GM23338 (cell line): ENCODE measurements at regions not wholly inside any gene's neighbourhood (a gene's known extent, or its start where the extent isn't known, plus 50 kb on each side); places are given as distances from the start of the nearest gene placed in this dataset.

Source experiments
- ATAC-seq: fragments of 200-7000 bp; cut with Tn5 transposase; 3 replicates; pipeline ENCODE4 v1.9.1; 2020
- DNase-seq: peaks from one replicate; pipeline ENCODE4 v3.0.0-alpha.2; 2015; ENCODE audit warnings: low spot score
- H2AFZ ChIP-seq: fragments of 200-600 bp; sonication (generic); 2 replicates; pipeline ENCODE4 v1.8.0; 2016; ENCODE audit warnings: antibody characterized with exemption, mild to moderate bottlenecking, moderate library complexity
- H3F3A ChIP-seq: fragments of 200-600 bp; sonication (generic); replicated peaks from 2 replicates; pipeline ENCODE4 v1.8.0; 2017; ENCODE audit warnings: antibody characterized with exemption, mixed run types, low read depth
- H3K27ac ChIP-seq: fragments of 200-600 bp; sonication (generic); 2 replicates; pipeline ENCODE4 v1.6.1; 2016; ENCODE audit warnings: low read depth
- H3K27me3 ChIP-seq: fragments of 200-600 bp; sonication (generic); 2 replicates; pipeline ENCODE4 v1.8.0; 2016; ENCODE audit warnings: mild to moderate bottlenecking, mixed run types, moderate library complexity; ENCODE audit not compliant: insufficient read depth
- H3K36me3 ChIP-seq: fragments of 200-600 bp; sonication (generic); 2 replicates; pipeline ENCODE4 v1.8.0; 2016; ENCODE audit warnings: mild to moderate bottlenecking; ENCODE audit not compliant: insufficient read depth
- H3K4me1 ChIP-seq: fragments of 200-600 bp; sonication (generic); 2 replicates; pipeline ENCODE4 v1.8.0; 2016; ENCODE audit warnings: mild to moderate bottlenecking, moderate library complexity; ENCODE audit not compliant: insufficient read depth
- H3K4me2 ChIP-seq: fragments of 200-600 bp; sonication (generic); 2 replicates; pipeline ENCODE4 v1.7.1; 2017; ENCODE audit warnings: mixed run types
- H3K4me3 ChIP-seq: fragments of 200-600 bp; sonication (generic); 2 replicates; pipeline ENCODE4 v1.6.1; 2016; ENCODE audit warnings: mixed run types
- H3K79me2 ChIP-seq: fragments of 200-600 bp; sonication (generic); replicated peaks from 2 replicates; pipeline ENCODE4 v1.8.0; 2017; ENCODE audit warnings: mild to moderate bottlenecking; ENCODE audit not compliant: insufficient read depth
- H3K9me2 ChIP-seq: fragments of 200-600 bp; sonication (generic); 2 replicates; pipeline ENCODE4 v1.8.0; 2017; ENCODE audit not compliant: insufficient read depth
- H4K20me1 ChIP-seq: fragments of 200-600 bp; sonication (generic); replicated peaks from 2 replicates; pipeline ENCODE4 v1.8.0; 2017; ENCODE audit warnings: mild to moderate bottlenecking; ENCODE audit not compliant: insufficient read depth
- H3K27ac Mint-ChIP-seq: 2 replicates; pipeline ENCODE4 v1.8.0; 2020; ENCODE audit warnings: inconsistent platforms, mild to moderate bottlenecking, moderate library complexity, mixed read lengths
- H3K27me3 Mint-ChIP-seq: 3 replicates; pipeline ENCODE4 v1.8.0; 2022; ENCODE audit warnings: low read depth, mild to moderate bottlenecking, moderate library complexity, mixed read lengths, inconsistent platforms; ENCODE audit not compliant: insufficient read depth, poor library complexity
- H3K36me3 Mint-ChIP-seq: 3 replicates; pipeline ENCODE4 v1.8.0; 2021; ENCODE audit warnings: low read depth, mild to moderate bottlenecking, inconsistent platforms, moderate library complexity, mixed read lengths
- H3K4me1 Mint-ChIP-seq: 3 replicates; pipeline ENCODE4 v1.8.0; 2020; ENCODE audit warnings: mild to moderate bottlenecking, inconsistent platforms, mixed read lengths
- H3K4me3 Mint-ChIP-seq: 3 replicates; pipeline ENCODE4 v1.8.0; 2021; ENCODE audit warnings: moderate library complexity, mild to moderate bottlenecking, inconsistent platforms, mixed read lengths
- H3K9me3 Mint-ChIP-seq: 3 replicates; pipeline ENCODE4 v1.8.0; 2020; ENCODE audit warnings: moderate library complexity, mild to moderate bottlenecking, inconsistent platforms, mixed read lengths
- CREB1 ChIP-seq: fragments of 250-450 bp; sonication (Bioruptor Pico); IDR thresholded peaks from 2 replicates; pipeline ENCODE4 v1.5.0; 2020; ENCODE audit warnings: low read depth, mild to moderate bottlenecking, moderate library complexity
- EZH2 ChIP-seq: fragments of 200-600 bp; sonication (generic); IDR thresholded peaks from one replicate; pipeline ENCODE4 v1.8.0; 2017; ENCODE audit warnings: antibody characterized with exemption, mild to moderate bottlenecking, low read depth; ENCODE audit not compliant: unreplicated experiment
- EZH2phosphoT487 ChIP-seq: fragments of 200-600 bp; sonication (generic); IDR thresholded peaks from one replicate; pipeline ENCODE4 v1.8.1; 2018; ENCODE audit warnings: antibody characterized with exemption; ENCODE audit not compliant: unreplicated experiment
- JUNB ChIP-seq: IDR thresholded peaks from one replicate; pipeline ENCODE4 v1.6.1; 2016; ENCODE audit warnings: antibody characterized with exemption; ENCODE audit not compliant: unreplicated experiment
- NANOG ChIP-seq: IDR thresholded peaks from 2 replicates; pipeline ENCODE4 v1.6.1; 2016; ENCODE audit warnings: antibody characterized with exemption, borderline replicate concordance
- POLR2AphosphoS5 ChIP-seq: IDR thresholded peaks from 2 replicates; pipeline ENCODE4 v1.6.1; 2016; ENCODE audit warnings: antibody characterized with exemption, low read depth
- STAT1 ChIP-seq: IDR thresholded peaks from one replicate; pipeline ENCODE4 v1.6.1; 2016; ENCODE audit warnings: antibody characterized with exemption; ENCODE audit not compliant: unreplicated experiment
- ZNF114 ChIP-seq: fragments of 250-450 bp; sonication (Bioruptor Pico); IDR thresholded peaks from 2 replicates; pipeline ENCODE4 v1.5.0; 2020; ENCODE audit warnings: mild to moderate bottlenecking, moderate library complexity
- ZNF331 ChIP-seq: fragments of 250-450 bp; sonication (Bioruptor Pico); IDR thresholded peaks from 2 replicates; pipeline ENCODE4 v1.5.0; 2020; ENCODE audit warnings: low read depth, mild to moderate bottlenecking, moderate library complexity
- TF ChIP-seq, protein P1 (sequence below): IDR thresholded peaks from 2 replicates; pipeline ENCODE4 v1.6.1; 2016; ENCODE audit warnings: antibody characterized with exemption
- TF ChIP-seq, protein P2 (sequence below), 2 experiments: fragments of 200-600 bp in 1 of 2; sonication (generic) in 1 of 2; conservative IDR thresholded peaks; 2 replicates each; pipeline versions ENCODE4 v1.5.1 to v1.6.1; 2016 to 2017; ENCODE audit warnings: antibody characterized with exemption in 2 of 2, low read depth in 2 of 2, mild to moderate bottlenecking in 2 of 2, moderate library complexity in 1 of 2
- TF ChIP-seq, protein P3 (sequence below): IDR thresholded peaks from one replicate; pipeline ENCODE4 v1.6.1; 2018; ENCODE audit warnings: antibody characterized with exemption; ENCODE audit not compliant: unreplicated experiment
- TF ChIP-seq, protein P4 (sequence below): fragments of 250-450 bp; sonication (Bioruptor Pico); IDR thresholded peaks from 2 replicates; pipeline ENCODE4 v1.5.0; 2020; ENCODE audit warnings: mild to moderate bottlenecking, moderate library complexity

DNA sequence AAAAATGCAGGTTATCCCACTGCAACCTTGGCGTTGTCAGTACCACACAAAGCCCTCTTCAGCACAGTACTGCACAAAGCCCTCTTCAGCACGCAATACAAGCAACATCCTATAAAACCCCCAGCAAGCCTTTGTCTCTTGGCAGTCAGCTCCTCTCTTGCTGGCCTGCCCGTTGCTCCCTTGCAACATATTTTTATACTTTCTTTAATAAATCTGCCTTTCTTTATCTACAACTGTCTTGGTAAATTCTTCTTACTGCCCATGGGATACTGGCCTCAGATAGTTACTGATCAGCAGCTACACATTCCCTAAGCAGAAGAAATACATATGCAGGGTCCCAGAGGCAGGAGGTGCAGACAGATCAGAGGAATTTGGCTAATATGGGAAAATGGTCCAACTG lies 70.5 kb upstream of the MAP3K4 start:
- Mint-ChIP-seq H3K4me1 (peaks cover 7% of the 10 kb centered on the region), H3K9me3 (peaks cover 17% of the 10 kb centered on the region), H3K27me3 (peaks cover 4% of the 10 kb centered on the region), H3K27ac (no peak overlapping the region), H3K36me3 (peaks cover 9% of the 10 kb centered on the region; the same call in 2 of the 3 replicates), H3K4me3 (no peak overlapping the region)
- Histone ChIP-seq H3K4me2 (no peak overlapping the region), H3K36me3 (no peaks in the 10 kb centered on the region), H3K4me3 (no peak overlapping the region), H3F3A (no peaks in the 10 kb centered on the region), H3K27ac (no peak overlapping the region), H4K20me1 (no peaks in the 10 kb centered on the region), H3K27me3 (no peaks in the 10 kb centered on the region), H3K9me2 (no peaks in the 10 kb centered on the region), H3K79me2 (no peaks in the 10 kb centered on the region), H2AFZ (no peak overlapping the region), H3K4me1 (no peaks in the 10 kb centered on the region)
- ATAC-seq = no peak
- TF ChIP-seq NANOG (no peak), ZNF331 (CRISPR knock-in tag) (no peak), STAT1 (no peak), EZH2phosphoT487 (no peak), POLR2AphosphoS5 (no peak), EZH2 (no peak), CREB1 (CRISPR knock-in tag) (no peak), JUNB (no peak), ZNF114 (CRISPR knock-in tag) (no peak)
- TF ChIP-seq, protein P1, sequence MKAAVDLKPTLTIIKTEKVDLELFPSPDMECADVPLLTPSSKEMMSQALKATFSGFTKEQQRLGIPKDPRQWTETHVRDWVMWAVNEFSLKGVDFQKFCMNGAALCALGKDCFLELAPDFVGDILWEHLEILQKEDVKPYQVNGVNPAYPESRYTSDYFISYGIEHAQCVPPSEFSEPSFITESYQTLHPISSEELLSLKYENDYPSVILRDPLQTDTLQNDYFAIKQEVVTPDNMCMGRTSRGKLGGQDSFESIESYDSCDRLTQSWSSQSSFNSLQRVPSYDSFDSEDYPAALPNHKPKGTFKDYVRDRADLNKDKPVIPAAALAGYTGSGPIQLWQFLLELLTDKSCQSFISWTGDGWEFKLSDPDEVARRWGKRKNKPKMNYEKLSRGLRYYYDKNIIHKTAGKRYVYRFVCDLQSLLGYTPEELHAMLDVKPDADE = no peak
- TF ChIP-seq, protein P2, sequence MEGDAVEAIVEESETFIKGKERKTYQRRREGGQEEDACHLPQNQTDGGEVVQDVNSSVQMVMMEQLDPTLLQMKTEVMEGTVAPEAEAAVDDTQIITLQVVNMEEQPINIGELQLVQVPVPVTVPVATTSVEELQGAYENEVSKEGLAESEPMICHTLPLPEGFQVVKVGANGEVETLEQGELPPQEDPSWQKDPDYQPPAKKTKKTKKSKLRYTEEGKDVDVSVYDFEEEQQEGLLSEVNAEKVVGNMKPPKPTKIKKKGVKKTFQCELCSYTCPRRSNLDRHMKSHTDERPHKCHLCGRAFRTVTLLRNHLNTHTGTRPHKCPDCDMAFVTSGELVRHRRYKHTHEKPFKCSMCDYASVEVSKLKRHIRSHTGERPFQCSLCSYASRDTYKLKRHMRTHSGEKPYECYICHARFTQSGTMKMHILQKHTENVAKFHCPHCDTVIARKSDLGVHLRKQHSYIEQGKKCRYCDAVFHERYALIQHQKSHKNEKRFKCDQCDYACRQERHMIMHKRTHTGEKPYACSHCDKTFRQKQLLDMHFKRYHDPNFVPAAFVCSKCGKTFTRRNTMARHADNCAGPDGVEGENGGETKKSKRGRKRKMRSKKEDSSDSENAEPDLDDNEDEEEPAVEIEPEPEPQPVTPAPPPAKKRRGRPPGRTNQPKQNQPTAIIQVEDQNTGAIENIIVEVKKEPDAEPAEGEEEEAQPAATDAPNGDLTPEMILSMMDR (conservative IDR thresholded peaks at IDR 0.05; ENCODE audit: low read depth in 2 of 2) = no peak
- TF ChIP-seq, protein P3, sequence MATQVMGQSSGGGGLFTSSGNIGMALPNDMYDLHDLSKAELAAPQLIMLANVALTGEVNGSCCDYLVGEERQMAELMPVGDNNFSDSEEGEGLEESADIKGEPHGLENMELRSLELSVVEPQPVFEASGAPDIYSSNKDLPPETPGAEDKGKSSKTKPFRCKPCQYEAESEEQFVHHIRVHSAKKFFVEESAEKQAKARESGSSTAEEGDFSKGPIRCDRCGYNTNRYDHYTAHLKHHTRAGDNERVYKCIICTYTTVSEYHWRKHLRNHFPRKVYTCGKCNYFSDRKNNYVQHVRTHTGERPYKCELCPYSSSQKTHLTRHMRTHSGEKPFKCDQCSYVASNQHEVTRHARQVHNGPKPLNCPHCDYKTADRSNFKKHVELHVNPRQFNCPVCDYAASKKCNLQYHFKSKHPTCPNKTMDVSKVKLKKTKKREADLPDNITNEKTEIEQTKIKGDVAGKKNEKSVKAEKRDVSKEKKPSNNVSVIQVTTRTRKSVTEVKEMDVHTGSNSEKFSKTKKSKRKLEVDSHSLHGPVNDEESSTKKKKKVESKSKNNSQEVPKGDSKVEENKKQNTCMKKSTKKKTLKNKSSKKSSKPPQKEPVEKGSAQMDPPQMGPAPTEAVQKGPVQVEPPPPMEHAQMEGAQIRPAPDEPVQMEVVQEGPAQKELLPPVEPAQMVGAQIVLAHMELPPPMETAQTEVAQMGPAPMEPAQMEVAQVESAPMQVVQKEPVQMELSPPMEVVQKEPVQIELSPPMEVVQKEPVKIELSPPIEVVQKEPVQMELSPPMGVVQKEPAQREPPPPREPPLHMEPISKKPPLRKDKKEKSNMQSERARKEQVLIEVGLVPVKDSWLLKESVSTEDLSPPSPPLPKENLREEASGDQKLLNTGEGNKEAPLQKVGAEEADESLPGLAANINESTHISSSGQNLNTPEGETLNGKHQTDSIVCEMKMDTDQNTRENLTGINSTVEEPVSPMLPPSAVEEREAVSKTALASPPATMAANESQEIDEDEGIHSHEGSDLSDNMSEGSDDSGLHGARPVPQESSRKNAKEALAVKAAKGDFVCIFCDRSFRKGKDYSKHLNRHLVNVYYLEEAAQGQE = no peak
- TF ChIP-seq, protein P4, sequence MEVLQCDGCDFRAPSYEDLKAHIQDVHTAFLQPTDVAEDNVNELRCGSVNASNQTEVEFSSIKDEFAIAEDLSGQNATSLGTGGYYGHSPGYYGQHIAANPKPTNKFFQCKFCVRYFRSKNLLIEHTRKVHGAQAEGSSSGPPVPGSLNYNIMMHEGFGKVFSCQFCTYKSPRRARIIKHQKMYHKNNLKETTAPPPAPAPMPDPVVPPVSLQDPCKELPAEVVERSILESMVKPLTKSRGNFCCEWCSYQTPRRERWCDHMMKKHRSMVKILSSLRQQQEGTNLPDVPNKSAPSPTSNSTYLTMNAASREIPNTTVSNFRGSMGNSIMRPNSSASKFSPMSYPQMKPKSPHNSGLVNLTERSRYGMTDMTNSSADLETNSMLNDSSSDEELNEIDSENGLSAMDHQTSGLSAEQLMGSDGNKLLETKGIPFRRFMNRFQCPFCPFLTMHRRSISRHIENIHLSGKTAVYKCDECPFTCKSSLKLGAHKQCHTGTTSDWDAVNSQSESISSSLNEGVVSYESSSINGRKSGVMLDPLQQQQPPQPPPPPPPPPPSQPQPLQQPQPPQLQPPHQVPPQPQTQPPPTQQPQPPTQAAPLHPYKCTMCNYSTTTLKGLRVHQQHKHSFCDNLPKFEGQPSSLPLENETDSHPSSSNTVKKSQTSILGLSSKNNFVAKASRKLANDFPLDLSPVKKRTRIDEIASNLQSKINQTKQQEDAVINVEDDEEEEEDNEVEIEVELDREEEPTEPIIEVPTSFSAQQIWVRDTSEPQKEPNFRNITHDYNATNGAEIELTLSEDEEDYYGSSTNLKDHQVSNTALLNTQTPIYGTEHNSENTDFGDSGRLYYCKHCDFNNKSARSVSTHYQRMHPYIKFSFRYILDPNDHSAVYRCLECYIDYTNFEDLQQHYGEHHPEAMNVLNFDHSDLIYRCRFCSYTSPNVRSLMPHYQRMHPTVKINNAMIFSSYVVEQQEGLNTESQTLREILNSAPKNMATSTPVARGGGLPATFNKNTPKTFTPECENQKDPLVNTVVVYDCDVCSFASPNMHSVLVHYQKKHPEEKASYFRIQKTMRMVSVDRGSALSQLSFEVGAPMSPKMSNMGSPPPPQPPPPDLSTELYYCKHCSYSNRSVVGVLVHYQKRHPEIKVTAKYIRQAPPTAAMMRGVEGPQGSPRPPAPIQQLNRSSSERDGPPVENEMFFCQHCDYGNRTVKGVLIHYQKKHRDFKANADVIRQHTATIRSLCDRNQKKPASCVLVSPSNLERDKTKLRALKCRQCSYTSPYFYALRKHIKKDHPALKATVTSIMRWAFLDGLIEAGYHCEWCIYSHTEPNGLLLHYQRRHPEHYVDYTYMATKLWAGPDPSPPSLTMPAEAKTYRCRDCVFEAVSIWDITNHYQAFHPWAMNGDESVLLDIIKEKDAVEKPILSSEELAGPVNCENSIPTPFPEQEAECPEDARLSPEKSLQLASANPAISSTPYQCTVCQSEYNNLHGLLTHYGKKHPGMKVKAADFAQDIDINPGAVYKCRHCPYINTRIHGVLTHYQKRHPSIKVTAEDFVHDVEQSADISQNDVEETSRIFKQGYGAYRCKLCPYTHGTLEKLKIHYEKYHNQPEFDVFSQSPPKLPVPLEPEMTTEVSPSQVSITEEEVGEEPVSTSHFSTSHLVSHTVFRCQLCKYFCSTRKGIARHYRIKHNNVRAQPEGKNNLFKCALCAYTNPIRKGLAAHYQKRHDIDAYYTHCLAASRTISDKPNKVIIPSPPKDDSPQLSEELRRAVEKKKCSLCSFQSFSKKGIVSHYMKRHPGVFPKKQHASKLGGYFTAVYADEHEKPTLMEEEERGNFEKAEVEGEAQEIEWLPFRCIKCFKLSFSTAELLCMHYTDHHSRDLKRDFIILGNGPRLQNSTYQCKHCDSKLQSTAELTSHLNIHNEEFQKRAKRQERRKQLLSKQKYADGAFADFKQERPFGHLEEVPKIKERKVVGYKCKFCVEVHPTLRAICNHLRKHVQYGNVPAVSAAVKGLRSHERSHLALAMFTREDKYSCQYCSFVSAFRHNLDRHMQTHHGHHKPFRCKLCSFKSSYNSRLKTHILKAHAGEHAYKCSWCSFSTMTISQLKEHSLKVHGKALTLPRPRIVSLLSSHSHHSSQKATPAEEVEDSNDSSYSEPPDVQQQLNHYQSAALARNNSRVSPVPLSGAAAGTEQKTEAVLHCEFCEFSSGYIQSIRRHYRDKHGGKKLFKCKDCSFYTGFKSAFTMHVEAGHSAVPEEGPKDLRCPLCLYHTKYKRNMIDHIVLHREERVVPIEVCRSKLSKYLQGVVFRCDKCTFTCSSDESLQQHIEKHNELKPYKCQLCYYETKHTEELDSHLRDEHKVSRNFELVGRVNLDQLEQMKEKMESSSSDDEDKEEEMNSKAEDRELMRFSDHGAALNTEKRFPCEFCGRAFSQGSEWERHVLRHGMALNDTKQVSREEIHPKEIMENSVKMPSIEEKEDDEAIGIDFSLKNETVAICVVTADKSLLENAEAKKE (CRISPR knock-in tag) = no peak
- DNase-seq = no peak
